GM12878 (cell line): ENCODE measurements at regions not wholly inside any gene's neighbourhood (a gene's known extent, or its start where the extent isn't known, plus 50 kb on each side); places are given as distances from the start of the nearest gene placed in this dataset.

Experiments used
- ATAC-seq: fragments of 200-7000 bp; cut with Tn5 transposase; 3 replicates; pipeline ENCODE4 v1.9.1; 2020; ENCODE audit warnings: mild to moderate bottlenecking, moderate library complexity
- BruUV-seq: library from RNA; stranded (reverse); fragments of 400-500 nt; replicated peaks from 2 replicates; lab custom pipeline; 2021; lab: Mats Ljungman, UMichigan
- CTCF ChIA-PET: fragments of 300-600 bp; sonication (Branson Sonifier 250); formaldehyde crosslinking; extraction: SDS; loops from one replicate; lab custom pipeline; 2021; ENCODE audit warnings: inconsistent platforms; lab: Yijun Ruan, JAX
- POLR2A ChIA-PET: fragments of 350-600 bp; formaldehyde crosslinking; extraction: SDS; loops from one replicate; lab custom pipeline; 2021; ENCODE audit warnings: inconsistent platforms; lab: Charles Lee
- RAD21 ChIA-PET: fragments of 300-600 bp; sonication (Branson Sonifier 250); formaldehyde crosslinking; loops from one replicate; lab custom pipeline; 2023; ENCODE audit warnings: antibody characterized with exemption; ENCODE audit not compliant: unreplicated experiment; lab: Charles Lee
- SMC1A ChIA-PET: fragments of 300-600 bp; sonication (Branson Sonifier 250); formaldehyde crosslinking; loops from one replicate; lab custom pipeline; 2023; ENCODE audit not compliant: unreplicated experiment, uncharacterized antibody; lab: Charles Lee
- DNase-seq: peaks from one replicate; pipeline ENCODE4 v3.0.0-alpha.2; 2011; ENCODE audit warnings: low read depth, low spot score
- FAIRE-seq: peaks from 3 replicates; lab custom pipeline; 2011; peaks lifted over from hg19 to GRCh38; lab: Jason Lieb, UNC
- H2AFZ ChIP-seq: 2 replicates; pipeline ENCODE4 v1.6.0; 2011; ENCODE audit warnings: low read depth, low read length, control low read depth; ENCODE audit not compliant: control insufficient read depth
- H3K27ac ChIP-seq: 2 replicates; pipeline ENCODE4 v1.5.1; 2011; ENCODE audit warnings: control low read depth; ENCODE audit not compliant: control insufficient read depth, insufficient read depth
- H3K27me3 ChIP-seq, 2 experiments: replicated peaks in 1 of 2; 2 replicates each; pipeline versions ENCODE4 v1.6.0 to v1.6.1; 2011; ENCODE audit warnings: low read length in 1 of 2; ENCODE audit not compliant: control insufficient read depth in 2 of 2, insufficient read depth in 2 of 2
- H3K36me3 ChIP-seq, 2 experiments: 2 replicates each; pipeline ENCODE4 v1.5.1; 2011; ENCODE audit warnings: low read length in 1 of 2; ENCODE audit not compliant: control insufficient read depth in 2 of 2, insufficient read depth in 2 of 2
- H3K4me1 ChIP-seq: 2 replicates; pipeline ENCODE4 v1.6.1; 2011; ENCODE audit warnings: mild to moderate bottlenecking, low read length, moderate library complexity, mixed read lengths; ENCODE audit not compliant: control insufficient read depth, insufficient read depth
- H3K4me2 ChIP-seq: 2 replicates; pipeline ENCODE4 v1.6.0; 2011; ENCODE audit warnings: control low read depth; ENCODE audit not compliant: control insufficient read depth, insufficient read depth
- H3K4me3 ChIP-seq: fragments of 200-600 bp; sonication (generic); 2 replicates; pipeline ENCODE4 v1.5.1; 2016
- H3K79me2 ChIP-seq: 2 replicates; pipeline ENCODE4 v1.6.0; 2011; ENCODE audit warnings: low read length; ENCODE audit not compliant: control insufficient read depth, insufficient read depth
- H3K9ac ChIP-seq: 2 replicates; pipeline ENCODE4 v1.8.0; 2011; ENCODE audit warnings: low read length, control low read depth, mixed read lengths; ENCODE audit not compliant: control insufficient read depth, insufficient read depth
- H3K9me3 ChIP-seq: replicated peaks from 3 replicates; pipeline ENCODE4 v1.5.1; 2011; ENCODE audit warnings: mild to moderate bottlenecking, low read length; ENCODE audit not compliant: control insufficient read depth, insufficient read depth
- H4K20me1 ChIP-seq: 2 replicates; pipeline ENCODE4 v1.6.0; 2011; ENCODE audit not compliant: control insufficient read depth, insufficient read depth
- BHLHE40 ChIP-seq, 2 experiments: fragments of 450-650 bp in 1 of 2; IDR thresholded peaks; 2 replicates each; pipeline ENCODE4 v1.6.1; 2011 to 2017; ENCODE audit warnings: low read depth in 2 of 2, borderline replicate concordance in 1 of 2, improper control_type of control experiment in 1 of 2, low read length in 1 of 2, mild to moderate bottlenecking in 1 of 2
- BMI1 ChIP-seq: fragments of 450-650 bp; IDR thresholded peaks from 2 replicates; pipeline ENCODE4 v1.6.1; 2016; ENCODE audit warnings: mild to moderate bottlenecking, moderate library complexity, borderline replicate concordance
- CHD4 ChIP-seq: fragments of 200-600 bp; sonication (generic); IDR thresholded peaks from 2 replicates; pipeline ENCODE4 v1.6.1; 2016; ENCODE audit warnings: mild to moderate bottlenecking
- E2F8 ChIP-seq: fragments of 450-650 bp; IDR thresholded peaks from 2 replicates; pipeline ENCODE4 v1.6.1; 2018; ENCODE audit warnings: mild to moderate bottlenecking, low read depth, moderate library complexity; ENCODE audit not compliant: partially characterized antibody
- E4F1 ChIP-seq: fragments of 450-650 bp; IDR thresholded peaks from 2 replicates; pipeline ENCODE4 v1.6.1; 2018; ENCODE audit warnings: borderline replicate concordance, mild to moderate bottlenecking; ENCODE audit not compliant: partially characterized antibody
- EED ChIP-seq: sonication (generic); IDR thresholded peaks from 2 replicates; pipeline ENCODE4 v1.6.1; 2016; ENCODE audit warnings: antibody characterized with exemption, low read depth
- NFIC ChIP-seq: IDR thresholded peaks from 2 replicates; pipeline ENCODE4 v1.6.1; 2012; ENCODE audit warnings: low read depth, mild to moderate bottlenecking, inconsistent platforms, low read length, moderate library complexity
- RELA ChIP-seq: fragments of 450-650 bp; IDR thresholded peaks from 2 replicates; pipeline ENCODE4 v1.8.0; 2014; ENCODE audit warnings: borderline replicate concordance; ENCODE audit not compliant: partially characterized antibody
- SMAD5 ChIP-seq: IDR thresholded peaks from 2 replicates; pipeline ENCODE4 v1.6.1; 2016; ENCODE audit warnings: antibody characterized with exemption, low read depth
- SUPT20H ChIP-seq: IDR thresholded peaks from 2 replicates; pipeline ENCODE4 v1.6.1; 2011; ENCODE audit warnings: low read depth, mild to moderate bottlenecking, low read length, moderate library complexity, borderline replicate concordance; ENCODE audit not compliant: control insufficient read depth
- WRNIP1 ChIP-seq: IDR thresholded peaks from 2 replicates; pipeline ENCODE4 v1.6.1; 2011; ENCODE audit warnings: low read depth, low read length, improper control_type of control experiment, borderline replicate concordance
- ZNF384 ChIP-seq: IDR thresholded peaks from 2 replicates; pipeline ENCODE4 v1.6.1; 2012; ENCODE audit warnings: low read depth, mild to moderate bottlenecking, low read length, improper control_type of control experiment, borderline replicate concordance
- WGBS: methylation state at CpG from one replicate; pipeline ENCODE4 v1.1.6; 2016; ENCODE audit warnings: low lambda C conversion rate; ENCODE audit not compliant: insufficient replicate concordance, insufficient coverage; ENCODE audit errors: missing lambda C conversion rate; 5-methylcytosine and 5-hydroxymethylcytosine counted together
- in situ Hi-C: fragments of 300-500 bp; cut with MboI; formaldehyde crosslinking; loops from 9 replicates; pipeline ENCODE4 v1.14.3; 2018; ENCODE audit warnings: mixed read lengths
- intact Hi-C: fragments of 100-400 bp; cut with micrococcal nuclease; formaldehyde crosslinking; loops from one replicate; pipeline ENCODE4 v1.14.2; 2022; ENCODE audit not compliant: unreplicated experiment

GRCh38 chr7:124428781-124429180 is 336.8 kb downstream of the GPR37 start:
- POLR2A ChIA-PET = no interaction called here
- Histone ChIP-seq H2AFZ (no peak overlapping the region), H3K4me1 (no peaks in the 10 kb centered on the region)
- RAD21 ChIA-PET = no interaction called here
- SMC1A ChIA-PET = no interaction called here
- no peak for TF ChIP-seq WRNIP1
- no peak for TF ChIP-seq ZNF384
- no peak for TF ChIP-seq SMAD5
- no peak for TF ChIP-seq RELA
- no peak for TF ChIP-seq E4F1
- TF ChIP-seq, all 136 proteins: peak for 0
- Histone ChIP-seq H3K4me2 (no peak overlapping the region), H3K36me3 (no peaks in the 10 kb centered on the region), H3K9ac (no peak overlapping the region), H3K27me3 (no peaks in the 10 kb centered on the region), H4K20me1 (no peaks in the 10 kb centered on the region), H3K9me3 (no peaks in the 10 kb centered on the region), H3K4me3 (no peak overlapping the region), H3K79me2 (no peaks in the 10 kb centered on the region), H3K27ac (no peak overlapping the region)
- ATAC-seq (no peak), DNase-seq (no peak), FAIRE-seq (no peak)
- intact Hi-C loops = no loop called here
- CTCF ChIA-PET = no interaction called here
- WGBS = 48% methylated on average over 7 of the region's 7 CpGs
- in situ Hi-C loops = no loop called here
- BruUV-seq = no TSS peak

- no peak overlapping the region for H2AFZ ChIP-seq
- FAIRE-seq (no peak), DNase-seq (no peak), ATAC-seq (no peak)
- in situ Hi-C loops = no loop called here
- H3K4me2 ChIP-seq = no peak overlapping the region
- no peaks in the 10 kb centered on the region for H3K4me1 ChIP-seq
- ChIA-PET CTCF (no interaction called here), RAD21 (no interaction called here), SMC1A (no interaction called here), POLR2A (no interaction called here)
- intact Hi-C loops = no loop called here
- no peak overlapping the region for H3K4me3 ChIP-seq
- no peaks in the 10 kb centered on the region for H3K36me3 ChIP-seq
- no peak overlapping the region for H3K27ac ChIP-seq
- no peak overlapping the region for H3K9ac ChIP-seq
- no peaks in the 10 kb centered on the region for H3K79me2 ChIP-seq
- no peaks in the 10 kb centered on the region for H4K20me1 ChIP-seq
- no TSS peak for BruUV-seq
- H3K9me3 ChIP-seq = no peaks in the 10 kb centered on the region
- H3K27me3 ChIP-seq = no peaks in the 10 kb centered on the region
- TF ChIP-seq BMI1 (no peak), CHD4 (no peak), BHLHE40 (IDR thresholded peaks at IDR 0.05; ENCODE audit: borderline replicate concordance in 1 of 2, low read depth in 2 of 2, low read length in 1 of 2) (no peak), SUPT20H (no peak), E2F8 (no peak), NFIC (no peak), EED (no peak)
Measured at GRCh38 chr7:124426621-124427020, 339.0 kb downstream of the GPR37 start.
